ENCODE measurements at regions not wholly inside any gene's neighbourhood (a gene's known extent, or its start where the extent isn't known, plus 50 kb on each side); places are given as distances from the start of the nearest gene placed in this dataset.

DNA sequence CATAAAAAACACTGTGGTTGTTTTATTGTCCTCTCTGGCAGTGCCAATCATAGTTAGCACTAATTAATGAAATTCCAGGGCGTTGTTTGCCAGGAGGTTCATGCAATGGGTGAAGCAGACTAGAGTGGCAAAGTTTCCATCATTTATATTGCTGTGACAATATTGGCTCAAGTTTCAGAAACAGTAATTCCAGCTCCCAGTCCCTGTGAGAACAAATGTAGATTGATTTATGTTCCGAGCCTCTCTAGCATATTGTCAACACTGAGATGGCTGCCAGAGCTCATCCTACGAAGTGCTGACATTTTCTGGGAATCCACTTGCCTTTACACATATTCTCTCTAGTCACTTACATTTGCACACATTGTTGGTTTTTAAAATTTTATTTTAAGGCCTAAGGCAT is 440.0 kb upstream of the IGFBP7 start:
- POLR2A ChIA-PET, result no interaction called here
- no peaks in the 10 kb centered on the region for H3K36me3 ChIP-seq (ENCODE audit: control insufficient read depth, insufficient read depth, low read length)

DNA sequence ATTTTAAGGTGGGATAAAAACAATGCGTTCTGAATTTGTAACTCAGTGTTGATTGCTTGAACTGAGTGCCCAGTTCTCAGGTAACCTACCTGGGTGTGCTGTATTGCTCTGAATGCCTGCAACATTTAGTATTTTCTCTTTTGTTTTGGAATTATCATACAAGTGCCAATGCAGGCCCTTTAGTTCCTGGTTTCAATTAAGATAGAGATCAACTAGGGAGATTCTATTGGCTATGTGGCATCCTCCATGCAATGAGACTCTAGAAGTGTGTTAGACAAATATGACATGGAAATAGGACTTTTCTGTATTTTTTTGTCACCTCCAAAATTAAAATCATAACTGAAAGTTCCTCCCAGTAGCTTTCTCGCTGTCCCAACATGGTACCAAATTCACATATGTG is 438.7 kb upstream of the IGFBP7 start:
- in situ Hi-C loops (cut with HindIII; ENCODE audit: low pct_unique_long_range_greater_than_20kb, low sequenced_read_pairs) (no loop called here), intact Hi-C loops (cut with micrococcal nuclease; ENCODE audit: unreplicated experiment) (no loop called here)
- CTCF ChIA-PET, result no interaction called here

More for the DNA sequence above, 440.0 kb upstream of the IGFBP7 start:
- H3K9me3 ChIP-seq (ENCODE audit: control insufficient read depth, insufficient read depth, low read depth, low read length), result no peaks in the 10 kb centered on the region
- CTCF ChIA-PET, result no interaction called here
- H3K27me3 ChIP-seq (ENCODE audit: control insufficient read depth, insufficient read depth, low read length), result no peaks in the 10 kb centered on the region
- no peaks in the 10 kb centered on the region for H3K4me1 ChIP-seq (ENCODE audit: control insufficient read depth, insufficient read depth, low read length)
- intact Hi-C loops (cut with micrococcal nuclease; ENCODE audit: unreplicated experiment) (no loop called here), in situ Hi-C loops (cut with HindIII; ENCODE audit: low pct_unique_long_range_greater_than_20kb, low sequenced_read_pairs) (no loop called here)
- no peak overlapping the region for H3K27ac ChIP-seq (ENCODE audit: low read length)
- ATAC-seq (no peak), DNase-seq (ENCODE audit: low read depth, low spot score) (no peak)
- no peak overlapping the region for H3K4me3 ChIP-seq (ENCODE audit: low read depth in 2 of 2, low read length in 2 of 2)
- no peak for TF ChIP-seq POLR2AphosphoS5 (IDR thresholded peaks at IDR 0.05; ENCODE audit: low read depth, low read length)
- TF ChIP-seq SIN3A (IDR thresholded peaks at IDR 0.05; ENCODE audit: borderline replicate concordance, insufficient read depth, low read depth, low read length), result no peak
- TF ChIP-seq, protein P1, sequence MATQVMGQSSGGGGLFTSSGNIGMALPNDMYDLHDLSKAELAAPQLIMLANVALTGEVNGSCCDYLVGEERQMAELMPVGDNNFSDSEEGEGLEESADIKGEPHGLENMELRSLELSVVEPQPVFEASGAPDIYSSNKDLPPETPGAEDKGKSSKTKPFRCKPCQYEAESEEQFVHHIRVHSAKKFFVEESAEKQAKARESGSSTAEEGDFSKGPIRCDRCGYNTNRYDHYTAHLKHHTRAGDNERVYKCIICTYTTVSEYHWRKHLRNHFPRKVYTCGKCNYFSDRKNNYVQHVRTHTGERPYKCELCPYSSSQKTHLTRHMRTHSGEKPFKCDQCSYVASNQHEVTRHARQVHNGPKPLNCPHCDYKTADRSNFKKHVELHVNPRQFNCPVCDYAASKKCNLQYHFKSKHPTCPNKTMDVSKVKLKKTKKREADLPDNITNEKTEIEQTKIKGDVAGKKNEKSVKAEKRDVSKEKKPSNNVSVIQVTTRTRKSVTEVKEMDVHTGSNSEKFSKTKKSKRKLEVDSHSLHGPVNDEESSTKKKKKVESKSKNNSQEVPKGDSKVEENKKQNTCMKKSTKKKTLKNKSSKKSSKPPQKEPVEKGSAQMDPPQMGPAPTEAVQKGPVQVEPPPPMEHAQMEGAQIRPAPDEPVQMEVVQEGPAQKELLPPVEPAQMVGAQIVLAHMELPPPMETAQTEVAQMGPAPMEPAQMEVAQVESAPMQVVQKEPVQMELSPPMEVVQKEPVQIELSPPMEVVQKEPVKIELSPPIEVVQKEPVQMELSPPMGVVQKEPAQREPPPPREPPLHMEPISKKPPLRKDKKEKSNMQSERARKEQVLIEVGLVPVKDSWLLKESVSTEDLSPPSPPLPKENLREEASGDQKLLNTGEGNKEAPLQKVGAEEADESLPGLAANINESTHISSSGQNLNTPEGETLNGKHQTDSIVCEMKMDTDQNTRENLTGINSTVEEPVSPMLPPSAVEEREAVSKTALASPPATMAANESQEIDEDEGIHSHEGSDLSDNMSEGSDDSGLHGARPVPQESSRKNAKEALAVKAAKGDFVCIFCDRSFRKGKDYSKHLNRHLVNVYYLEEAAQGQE (IDR thresholded peaks at IDR 0.05; ENCODE audit: insufficient read depth in 1 of 2, low read depth in 2 of 2, low read length in 1 of 2), result no peak
- TF ChIP-seq, protein P2, sequence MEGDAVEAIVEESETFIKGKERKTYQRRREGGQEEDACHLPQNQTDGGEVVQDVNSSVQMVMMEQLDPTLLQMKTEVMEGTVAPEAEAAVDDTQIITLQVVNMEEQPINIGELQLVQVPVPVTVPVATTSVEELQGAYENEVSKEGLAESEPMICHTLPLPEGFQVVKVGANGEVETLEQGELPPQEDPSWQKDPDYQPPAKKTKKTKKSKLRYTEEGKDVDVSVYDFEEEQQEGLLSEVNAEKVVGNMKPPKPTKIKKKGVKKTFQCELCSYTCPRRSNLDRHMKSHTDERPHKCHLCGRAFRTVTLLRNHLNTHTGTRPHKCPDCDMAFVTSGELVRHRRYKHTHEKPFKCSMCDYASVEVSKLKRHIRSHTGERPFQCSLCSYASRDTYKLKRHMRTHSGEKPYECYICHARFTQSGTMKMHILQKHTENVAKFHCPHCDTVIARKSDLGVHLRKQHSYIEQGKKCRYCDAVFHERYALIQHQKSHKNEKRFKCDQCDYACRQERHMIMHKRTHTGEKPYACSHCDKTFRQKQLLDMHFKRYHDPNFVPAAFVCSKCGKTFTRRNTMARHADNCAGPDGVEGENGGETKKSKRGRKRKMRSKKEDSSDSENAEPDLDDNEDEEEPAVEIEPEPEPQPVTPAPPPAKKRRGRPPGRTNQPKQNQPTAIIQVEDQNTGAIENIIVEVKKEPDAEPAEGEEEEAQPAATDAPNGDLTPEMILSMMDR (IDR thresholded peaks at IDR 0.05), result no peak
- no peak for TF ChIP-seq TCF7L2 (IDR thresholded peaks at IDR 0.05; ENCODE audit: low read depth, low read length)
- BruUV-seq (replicated peaks), result no TSS peak

More for the DNA sequence above, 438.7 kb upstream of the IGFBP7 start:
- no peak for ATAC-seq
- no peaks in the 10 kb centered on the region for H3K27me3 ChIP-seq (ENCODE audit: control insufficient read depth, insufficient read depth, low read length)
- H3K4me3 ChIP-seq (ENCODE audit: low read depth in 2 of 2, low read length in 2 of 2), result no peak overlapping the region
- no TSS peak for BruUV-seq (replicated peaks)
- no peak overlapping the region for H3K27ac ChIP-seq (ENCODE audit: low read length)
- no peaks in the 10 kb centered on the region for H3K4me1 ChIP-seq (ENCODE audit: control insufficient read depth, insufficient read depth, low read length)
- DNase-seq (ENCODE audit: low read depth, low spot score), result no peak
- TF ChIP-seq TCF7L2 (IDR thresholded peaks at IDR 0.05; ENCODE audit: low read depth, low read length), result no peak
- TF ChIP-seq POLR2AphosphoS5 (IDR thresholded peaks at IDR 0.05; ENCODE audit: low read depth, low read length), result no peak
- TF ChIP-seq, protein P2 (IDR thresholded peaks at IDR 0.05), result no peak
- TF ChIP-seq, protein P1 (IDR thresholded peaks at IDR 0.05; ENCODE audit: insufficient read depth in 1 of 2, low read depth in 2 of 2, low read length in 1 of 2), result no peak
- no peak for TF ChIP-seq SIN3A (IDR thresholded peaks at IDR 0.05; ENCODE audit: borderline replicate concordance, insufficient read depth, low read depth, low read length)
- POLR2A ChIA-PET, result no interaction called here
- H3K9me3 ChIP-seq (ENCODE audit: control insufficient read depth, insufficient read depth, low read depth, low read length), result no peaks in the 10 kb centered on the region
- H3K36me3 ChIP-seq (ENCODE audit: control insufficient read depth, insufficient read depth, low read length), result no peaks in the 10 kb centered on the region
